ENCODE measurements at regions not wholly inside any gene's neighbourhood (a gene's known extent, or its start where the extent isn't known, plus 50 kb on each side); places are given as distances from the start of the nearest gene placed in this dataset.

- H3K36me3 Mint-ChIP-seq (ENCODE audit: low read depth, unreplicated experiment): no peaks in the 10 kb centered on the region
- peak overlapping the region; percentile 13 for H3K4me3 ChIP-seq (ENCODE audit: insufficient read depth, low read depth, low read length)
These were observed 632.5 kb upstream of the ANKRD30A start for GRCh38 chr10:36492590-36493515.

GRCh38 chr10:36491926-36492325 is 633.5 kb upstream of the ANKRD30A start:
- Histone ChIP-seq H3K9me3 (ENCODE audit: insufficient read depth, low read depth, low read length) (no peaks in the 10 kb centered on the region), H3K27ac (ENCODE audit: low read depth, low read length) (no peak overlapping the region), H3K4me3 (ENCODE audit: insufficient read depth, low read depth, low read length) (no peak overlapping the region), H3K79me2 (ENCODE audit: insufficient read depth, low read length) (no peaks in the 10 kb centered on the region), H4K20me1 (ENCODE audit: insufficient read depth, low read length) (no peaks in the 10 kb centered on the region), H3K4me1 (ENCODE audit: insufficient read depth, low read length) (peaks cover 38% of the 10 kb centered on the region), H3K9ac (ENCODE audit: low read length) (no peak overlapping the region), H3K27me3 (ENCODE audit: insufficient read depth, low read length) (no peaks in the 10 kb centered on the region), H3K4me2 (ENCODE audit: low read length) (no peak overlapping the region), H2AFZ (ENCODE audit: low read depth, low read length) (no peak overlapping the region), H3K36me3 (ENCODE audit: insufficient read depth, low read length) (no peaks in the 10 kb centered on the region)
- no peaks in the 10 kb centered on the region for H3K9me3 Mint-ChIP-seq (ENCODE audit: unreplicated experiment)
- H3K27me3 Mint-ChIP-seq (ENCODE audit: low read depth, unreplicated experiment): no peaks in the 10 kb centered on the region
- peaks cover 31% of the 10 kb centered on the region for H3K4me1 Mint-ChIP-seq (ENCODE audit: low read depth, unreplicated experiment)
- H3K4me3 Mint-ChIP-seq (ENCODE audit: unreplicated experiment): no peak overlapping the region
- no peak for TF ChIP-seq EZH2 (IDR thresholded peaks at IDR 0.05; ENCODE audit: insufficient read depth, low read length)
- TF ChIP-seq, protein P1, sequence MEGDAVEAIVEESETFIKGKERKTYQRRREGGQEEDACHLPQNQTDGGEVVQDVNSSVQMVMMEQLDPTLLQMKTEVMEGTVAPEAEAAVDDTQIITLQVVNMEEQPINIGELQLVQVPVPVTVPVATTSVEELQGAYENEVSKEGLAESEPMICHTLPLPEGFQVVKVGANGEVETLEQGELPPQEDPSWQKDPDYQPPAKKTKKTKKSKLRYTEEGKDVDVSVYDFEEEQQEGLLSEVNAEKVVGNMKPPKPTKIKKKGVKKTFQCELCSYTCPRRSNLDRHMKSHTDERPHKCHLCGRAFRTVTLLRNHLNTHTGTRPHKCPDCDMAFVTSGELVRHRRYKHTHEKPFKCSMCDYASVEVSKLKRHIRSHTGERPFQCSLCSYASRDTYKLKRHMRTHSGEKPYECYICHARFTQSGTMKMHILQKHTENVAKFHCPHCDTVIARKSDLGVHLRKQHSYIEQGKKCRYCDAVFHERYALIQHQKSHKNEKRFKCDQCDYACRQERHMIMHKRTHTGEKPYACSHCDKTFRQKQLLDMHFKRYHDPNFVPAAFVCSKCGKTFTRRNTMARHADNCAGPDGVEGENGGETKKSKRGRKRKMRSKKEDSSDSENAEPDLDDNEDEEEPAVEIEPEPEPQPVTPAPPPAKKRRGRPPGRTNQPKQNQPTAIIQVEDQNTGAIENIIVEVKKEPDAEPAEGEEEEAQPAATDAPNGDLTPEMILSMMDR (IDR thresholded peaks at IDR 0.05; ENCODE audit: insufficient read depth, low read depth, low read length): no peak
- H3K27ac Mint-ChIP-seq (ENCODE audit: unreplicated experiment): no peak overlapping the region
- no peaks in the 10 kb centered on the region for H3K36me3 Mint-ChIP-seq (ENCODE audit: low read depth, unreplicated experiment)
- DNase-seq (ENCODE audit: low read depth) (no peak), FAIRE-seq (no peak)

More at GRCh38 chr10:36492590-36493515, 632.5 kb upstream of the ANKRD30A start:
- Histone ChIP-seq H3K4me1 (ENCODE audit: insufficient read depth, low read length) (peaks cover 38% of the 10 kb centered on the region), H3K4me2 (ENCODE audit: low read length) (peak overlapping the region; percentile 74), H3K9me3 (ENCODE audit: insufficient read depth, low read depth, low read length) (no peaks in the 10 kb centered on the region), H3K9ac (ENCODE audit: low read length) (peak overlapping the region; percentile 68), H3K79me2 (ENCODE audit: insufficient read depth, low read length) (no peaks in the 10 kb centered on the region), H2AFZ (ENCODE audit: low read depth, low read length) (no peak overlapping the region), H3K27ac (ENCODE audit: low read depth, low read length) (peak overlapping the region; percentile 87), H3K36me3 (ENCODE audit: insufficient read depth, low read length) (no peaks in the 10 kb centered on the region), H3K27me3 (ENCODE audit: insufficient read depth, low read length) (no peaks in the 10 kb centered on the region), H4K20me1 (ENCODE audit: insufficient read depth, low read length) (no peaks in the 10 kb centered on the region)
- no peak for TF ChIP-seq EZH2 (IDR thresholded peaks at IDR 0.05; ENCODE audit: insufficient read depth, low read length)
- TF ChIP-seq, protein P1 (IDR thresholded peaks at IDR 0.05; ENCODE audit: insufficient read depth, low read depth, low read length): no peak
- no peak overlapping the region for H3K27ac Mint-ChIP-seq (ENCODE audit: unreplicated experiment)
- no peaks in the 10 kb centered on the region for H3K27me3 Mint-ChIP-seq (ENCODE audit: low read depth, unreplicated experiment)
- H3K4me1 Mint-ChIP-seq (ENCODE audit: low read depth, unreplicated experiment): peaks cover 31% of the 10 kb centered on the region
- peak; percentile 62 for DNase-seq (ENCODE audit: low read depth)
- no peaks in the 10 kb centered on the region for H3K9me3 Mint-ChIP-seq (ENCODE audit: unreplicated experiment)
- FAIRE-seq: peak; percentile 69
- no peak overlapping the region for H3K4me3 Mint-ChIP-seq (ENCODE audit: unreplicated experiment)

All from astrocyte (in vitro differentiated cells and primary cell).